Spinal cord (tissue), 1 donor: ENCODE measurements at regions not wholly inside any gene's neighbourhood (a gene's known extent, or its start where the extent isn't known, plus 50 kb on each side); places are given as distances from the start of the nearest gene placed in this dataset. TPM values are rescaled to one million over a fixed set of nuclear protein-coding genes. Genes with fewer than 3 reads are reported as not detected.

Experiments
- small RNA-seq: library from RNA; depleted of rRNA; stranded (forward); fragments of <200 nt; gene quantifications from one replicate; pipeline ENCODE3, GENCODE V24; 2014; ENCODE audit warnings: low replicate concordance

Small RNA genes lying in the stretch of these regions (small RNA-seq; reads per million reads assigned to genes)
- gene RNA5SP166 = not detected
- gene RNU7-197P = not detected
